SU-DHL-6 (cell line): ENCODE measurements at regions not wholly inside any gene's neighbourhood (a gene's known extent, or its start where the extent isn't known, plus 50 kb on each side); places are given as distances from the start of the nearest gene placed in this dataset.

Source experiments
- EZH2phosphoT487 ChIP-seq: fragments of 200-600 bp; sonication (generic), shearing (Covaris generic); conservative IDR thresholded peaks from 2 replicates; pipeline ENCODE4 v1.6.1; 2018; ENCODE audit warnings: mild to moderate bottlenecking, antibody characterized with exemption, low read length, moderate library complexity, mixed read lengths
- TF ChIP-seq, protein P1 (sequence below): fragments of 200-600 bp; sonication (generic); IDR thresholded peaks from one replicate; pipeline ENCODE4 v1.5.1; 2017; ENCODE audit warnings: antibody characterized with exemption, mild to moderate bottlenecking, low read length, moderate library complexity; ENCODE audit not compliant: insufficient read depth, poor library complexity, severe bottlenecking

DNA sequence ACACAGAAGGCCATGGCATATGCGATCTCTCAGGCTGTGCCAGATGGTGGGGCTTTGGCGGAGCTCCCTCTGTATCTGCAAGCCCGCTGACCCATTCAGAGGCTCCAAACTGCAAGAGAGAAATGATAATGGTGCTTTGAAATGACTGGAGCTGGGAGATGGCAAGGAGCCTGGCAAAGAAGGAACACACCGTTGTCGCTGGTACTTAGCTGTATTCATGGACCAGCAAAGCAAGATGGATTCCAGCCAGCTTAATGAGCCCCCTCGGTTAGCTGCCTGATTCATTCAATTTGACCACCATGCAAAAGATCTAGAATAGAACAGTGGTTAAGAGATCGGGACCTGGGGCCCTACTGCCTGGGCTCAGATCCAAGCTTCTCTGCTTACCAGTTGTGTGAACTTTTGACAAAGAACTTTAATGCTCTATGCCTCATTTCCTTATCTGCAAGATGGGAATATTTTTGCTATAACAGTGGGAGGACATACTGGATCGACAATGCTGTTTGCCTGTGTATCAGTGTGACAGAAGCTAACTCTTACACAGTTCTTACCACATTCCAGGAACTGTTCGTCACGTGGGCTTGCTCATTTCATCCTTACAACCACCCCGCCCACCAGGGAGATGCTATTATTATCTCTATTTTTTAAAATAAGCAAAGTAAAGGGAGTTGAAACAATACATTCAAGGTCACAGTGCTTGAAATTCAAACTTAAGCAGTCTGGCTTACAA, 317.8 kb upstream of the SULF2 start:
- TF ChIP-seq, protein P1, sequence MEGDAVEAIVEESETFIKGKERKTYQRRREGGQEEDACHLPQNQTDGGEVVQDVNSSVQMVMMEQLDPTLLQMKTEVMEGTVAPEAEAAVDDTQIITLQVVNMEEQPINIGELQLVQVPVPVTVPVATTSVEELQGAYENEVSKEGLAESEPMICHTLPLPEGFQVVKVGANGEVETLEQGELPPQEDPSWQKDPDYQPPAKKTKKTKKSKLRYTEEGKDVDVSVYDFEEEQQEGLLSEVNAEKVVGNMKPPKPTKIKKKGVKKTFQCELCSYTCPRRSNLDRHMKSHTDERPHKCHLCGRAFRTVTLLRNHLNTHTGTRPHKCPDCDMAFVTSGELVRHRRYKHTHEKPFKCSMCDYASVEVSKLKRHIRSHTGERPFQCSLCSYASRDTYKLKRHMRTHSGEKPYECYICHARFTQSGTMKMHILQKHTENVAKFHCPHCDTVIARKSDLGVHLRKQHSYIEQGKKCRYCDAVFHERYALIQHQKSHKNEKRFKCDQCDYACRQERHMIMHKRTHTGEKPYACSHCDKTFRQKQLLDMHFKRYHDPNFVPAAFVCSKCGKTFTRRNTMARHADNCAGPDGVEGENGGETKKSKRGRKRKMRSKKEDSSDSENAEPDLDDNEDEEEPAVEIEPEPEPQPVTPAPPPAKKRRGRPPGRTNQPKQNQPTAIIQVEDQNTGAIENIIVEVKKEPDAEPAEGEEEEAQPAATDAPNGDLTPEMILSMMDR: no peak
- no peak for TF ChIP-seq EZH2phosphoT487
